Keratinocyte (primary cell): ENCODE measurements at regions not wholly inside any gene's neighbourhood (a gene's known extent, or its start where the extent isn't known, plus 50 kb on each side); places are given as distances from the start of the nearest gene placed in this dataset.

Experiments used
- CTCF ChIP-seq, 3 experiments: IDR thresholded peaks in 1 of 3; conservative IDR thresholded peaks in 1 of 3; optimal IDR thresholded peaks in 1 of 3; 2 replicates in 2 of 3; 3 replicates in 1 of 3; pipeline versions ENCODE3 to v1.5.1; 2011; ENCODE audit warnings: low read length in 3 of 3, mild to moderate bottlenecking in 3 of 3, moderate library complexity in 2 of 3, control low read depth in 1 of 3, inconsistent platforms in 1 of 3; ENCODE audit not compliant: insufficient read depth in 2 of 3; ENCODE audit errors: extremely low read depth in 1 of 3
- EZH2 ChIP-seq: IDR thresholded peaks from one replicate; pipeline ENCODE4 v1.6.1; 2012; ENCODE audit warnings: inconsistent platforms, mild to moderate bottlenecking, low read length, moderate library complexity

- TF ChIP-seq CTCF (optimal IDR thresholded peaks at IDR 0.05 in 1 of 3, IDR thresholded peaks at IDR 0.05 in 1 of 3, conservative IDR thresholded peaks at IDR 0.05 in 1 of 3; ENCODE audit: extremely low read depth in 1 of 3, insufficient read depth in 2 of 3, low read length in 3 of 3) (no peak), EZH2 (no peak)
Observed at GRCh38 chr16:27689711-27690110, 139.8 kb downstream of the KATNIP start.
